Left lung (tissue), 4 donors: ENCODE measurements at regions not wholly inside any gene's neighbourhood (a gene's known extent, or its start where the extent isn't known, plus 50 kb on each side); places are given as distances from the start of the nearest gene placed in this dataset.

Experiments
- ATAC-seq: fragments of 200-7000 bp; cut with Tn5 transposase; one replicate; pipeline ENCODE4 v1.9.1; 2020; ENCODE audit warnings: moderate library complexity
- DNase-seq, 4 donors: peaks; one replicate each; pipeline ENCODE4 v3.0.0-alpha.2; 2013 to 2020
- H3K27ac ChIP-seq, 2 donors: fragments of 200-600 bp; sonication (generic) in 1 of 2; one replicate each; pipeline versions ENCODE4 v1.5.0 to v1.8.0; 2020 to 2021
- H3K27me3 ChIP-seq, 2 donors: fragments of 200-600 bp; sonication (generic) in 1 of 2; one replicate each; pipeline versions ENCODE4 v1.5.0 to v1.8.0; 2020 to 2021
- H3K36me3 ChIP-seq, 2 donors: fragments of 200-600 bp; sonication (generic) in 1 of 2; one replicate each; pipeline versions ENCODE4 v1.5.0 to v1.8.0; 2020 to 2021
- H3K4me1 ChIP-seq, 2 donors: fragments of 200-600 bp; one replicate each; pipeline ENCODE4 v1.8.0; 2021
- H3K4me3 ChIP-seq, 2 donors: fragments of 200-600 bp; sonication (generic) in 1 of 2; one replicate each; pipeline versions ENCODE4 v1.5.0 to v1.8.0; 2020 to 2021; ENCODE audit warnings: mild to moderate bottlenecking in 1 of 2
- H3K9me3 ChIP-seq, 2 donors: fragments of 200-600 bp; sonication (generic) in 1 of 2; one replicate each; pipeline versions ENCODE4 v1.5.0 to v1.8.0; 2020 to 2021
- CTCF ChIP-seq, 2 donors: fragments of 200-600 bp; sonication (generic) in 1 of 2; IDR thresholded peaks; one replicate each; pipeline versions ENCODE4 v1.5.0 to v1.8.0; 2021; ENCODE audit warnings: antibody characterized with exemption in 2 of 2
- intact Hi-C, 2 donors: fragments of 100-400 bp; cut with DNase I; formaldehyde crosslinking; loops; one replicate each; pipeline versions ENCODE4 v1.11.2 to v1.14.2; 2022
- donor health status: DM: no; HTN: yes; CAD: no.
- donor health status: DM: no; HTN: no; CAD: no.

GRCh38 chr1:219542828-219543518, 69.9 kb downstream of the ZC3H11B start:
- no peaks in the 10 kb centered on the region for H3K36me3 ChIP-seq
- H3K9me3 ChIP-seq, result no peaks in the 10 kb centered on the region
- DNase-seq (no peak), ATAC-seq (no peak)
- H3K27me3 ChIP-seq, result no peaks in the 10 kb centered on the region
- no peak for TF ChIP-seq CTCF (IDR thresholded peaks at IDR 0.05)
- H3K4me3 ChIP-seq, result no peak overlapping the region
- no peak overlapping the region for H3K27ac ChIP-seq
- H3K4me1 ChIP-seq, result no peaks in the 10 kb centered on the region
- intact Hi-C loops, result no loop called here

GRCh38 chr1:219541946-219542345, 71.0 kb downstream of the ZC3H11B start:
- no peaks in the 10 kb centered on the region for H3K36me3 ChIP-seq
- H3K4me1 ChIP-seq, result no peaks in the 10 kb centered on the region
- H3K4me3 ChIP-seq, result no peak overlapping the region
- H3K9me3 ChIP-seq, result no peaks in the 10 kb centered on the region
- ATAC-seq (no peak), DNase-seq (no peak)
- intact Hi-C loops, result no loop called here
- no peak for TF ChIP-seq CTCF (IDR thresholded peaks at IDR 0.05)
- H3K27me3 ChIP-seq, result no peaks in the 10 kb centered on the region
- no peak overlapping the region for H3K27ac ChIP-seq

GRCh38 chr1:219539645-219540254, 73.2 kb downstream of the ZC3H11B start:
- no peak for DNase-seq
- intact Hi-C loops, result no loop called here

GRCh38 chr1:219538886-219539285, 74.0 kb downstream of the ZC3H11B start:
- no peak for ATAC-seq
- no peaks in the 10 kb centered on the region for H3K36me3 ChIP-seq
- no peak overlapping the region for H3K4me3 ChIP-seq
- no peak for DNase-seq
- H3K27me3 ChIP-seq, result no peaks in the 10 kb centered on the region
- intact Hi-C loops, result no loop called here
- no peaks in the 10 kb centered on the region for H3K9me3 ChIP-seq
- no peaks in the 10 kb centered on the region for H3K4me1 ChIP-seq
- no peak overlapping the region for H3K27ac ChIP-seq
- no peak for TF ChIP-seq CTCF (IDR thresholded peaks at IDR 0.05)

More at GRCh38 chr1:219539645-219540254, 73.2 kb downstream of the ZC3H11B start:
- TF ChIP-seq CTCF (IDR thresholded peaks at IDR 0.05), result no peak
- Histone ChIP-seq H3K27me3 (no peaks in the 10 kb centered on the region), H3K9me3 (no peaks in the 10 kb centered on the region), H3K36me3 (no peaks in the 10 kb centered on the region), H3K4me1 (no peaks in the 10 kb centered on the region), H3K4me3 (no peak overlapping the region), H3K27ac (no peak overlapping the region)
- no peak for ATAC-seq

- Histone ChIP-seq H3K9me3 (no peaks in the 10 kb centered on the region), H3K27me3 (no peaks in the 10 kb centered on the region), H3K27ac (no peak overlapping the region), H3K36me3 (no peaks in the 10 kb centered on the region), H3K4me1 (no peaks in the 10 kb centered on the region), H3K4me3 (no peak overlapping the region)
- ATAC-seq (no peak), DNase-seq (no peak)
- intact Hi-C loops, result no loop called here
- no peak for TF ChIP-seq CTCF (IDR thresholded peaks at IDR 0.05)
These were observed 75.7 kb downstream of the ZC3H11B start for GRCh38 chr1:219537223-219537631.
